HCT116 (cell line): ENCODE measurements at regions not wholly inside any gene's neighbourhood (a gene's known extent, or its start where the extent isn't known, plus 50 kb on each side); places are given as distances from the start of the nearest gene placed in this dataset.

Experiments used
- CEBPB ChIP-seq: IDR thresholded peaks from 2 replicates; pipeline ENCODE4 v1.6.1; 2012; ENCODE audit warnings: low read depth
- EZH2 ChIP-seq: fragments of 200-600 bp; sonication (generic); IDR thresholded peaks from 2 replicates; pipeline ENCODE4 v1.6.1; 2017; ENCODE audit warnings: antibody characterized with exemption, mixed run types
- EZH2phosphoT487 ChIP-seq: fragments of 200-600 bp; IDR thresholded peaks from 2 replicates; pipeline ENCODE4 v1.6.1; 2018; ENCODE audit warnings: antibody characterized with exemption, borderline replicate concordance
- POLR2A ChIP-seq: IDR thresholded peaks from 2 replicates; pipeline ENCODE4 v1.7.0; 2011; ENCODE audit warnings: borderline replicate concordance; ENCODE audit not compliant: insufficient read depth, insufficient read length; ENCODE audit errors: extremely low read depth
- POLR2AphosphoS5 ChIP-seq: IDR thresholded peaks from 2 replicates; pipeline ENCODE4 v1.6.1; 2011; ENCODE audit warnings: mild to moderate bottlenecking, low read depth, low read length, moderate library complexity
- SP1 ChIP-seq: IDR thresholded peaks from 2 replicates; pipeline ENCODE4 v1.6.1; 2012; ENCODE audit warnings: low read depth
- TCF7L2 ChIP-seq: IDR thresholded peaks from 2 replicates; pipeline ENCODE4 v1.7.0; 2011; ENCODE audit warnings: borderline replicate concordance, inconsistent platforms; ENCODE audit not compliant: insufficient read depth, insufficient read length; ENCODE audit errors: extremely low read depth
- TF ChIP-seq, protein P1 (sequence below), 3 experiments: fragments of 200-600 bp in 1 of 3; sonication (generic) in 1 of 3; IDR thresholded peaks in 2 of 3; conservative IDR thresholded peaks in 1 of 3; 2 replicates each; pipeline ENCODE4 v1.5.1; 2012 to 2017; ENCODE audit warnings: low read depth in 2 of 3, low read length in 2 of 3, antibody characterized with exemption in 1 of 3, borderline replicate concordance in 1 of 3, control low read depth in 1 of 3, mild to moderate bottlenecking in 1 of 3, mixed read lengths in 1 of 3, mixed run types in 1 of 3, moderate library complexity in 1 of 3; ENCODE audit not compliant: insufficient read depth in 1 of 3
- TF ChIP-seq, protein P2 (sequence below): IDR thresholded peaks from 2 replicates; pipeline ENCODE4 v1.6.1; 2011; ENCODE audit warnings: mild to moderate bottlenecking, low read length, moderate library complexity; ENCODE audit not compliant: insufficient replicate concordance; ENCODE audit errors: extremely low read depth
- TF ChIP-seq, protein P3 (sequence below): IDR thresholded peaks from 2 replicates; pipeline ENCODE4 v1.6.1; 2012

DNA sequence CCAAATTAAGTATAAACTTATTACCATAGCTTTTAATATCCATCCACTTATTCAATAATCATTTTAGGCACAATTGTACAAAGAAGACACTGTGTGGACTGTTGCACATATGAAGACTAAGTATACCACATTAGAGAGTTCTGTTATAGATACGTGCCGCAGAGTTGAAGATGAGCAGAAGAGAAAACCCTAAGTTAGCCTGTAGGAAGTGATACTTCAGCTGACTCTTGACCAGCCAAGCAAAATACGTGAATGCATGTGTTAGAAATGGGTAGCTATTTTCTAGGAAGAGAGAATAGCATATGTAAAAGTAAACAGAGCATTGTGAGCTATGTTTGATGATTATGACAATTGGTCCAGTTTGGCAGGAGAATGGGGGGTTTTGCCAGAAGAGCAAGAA lies 272.0 kb upstream of the ATP11B start:
- no peak for TF ChIP-seq EZH2
- TF ChIP-seq, protein P1, sequence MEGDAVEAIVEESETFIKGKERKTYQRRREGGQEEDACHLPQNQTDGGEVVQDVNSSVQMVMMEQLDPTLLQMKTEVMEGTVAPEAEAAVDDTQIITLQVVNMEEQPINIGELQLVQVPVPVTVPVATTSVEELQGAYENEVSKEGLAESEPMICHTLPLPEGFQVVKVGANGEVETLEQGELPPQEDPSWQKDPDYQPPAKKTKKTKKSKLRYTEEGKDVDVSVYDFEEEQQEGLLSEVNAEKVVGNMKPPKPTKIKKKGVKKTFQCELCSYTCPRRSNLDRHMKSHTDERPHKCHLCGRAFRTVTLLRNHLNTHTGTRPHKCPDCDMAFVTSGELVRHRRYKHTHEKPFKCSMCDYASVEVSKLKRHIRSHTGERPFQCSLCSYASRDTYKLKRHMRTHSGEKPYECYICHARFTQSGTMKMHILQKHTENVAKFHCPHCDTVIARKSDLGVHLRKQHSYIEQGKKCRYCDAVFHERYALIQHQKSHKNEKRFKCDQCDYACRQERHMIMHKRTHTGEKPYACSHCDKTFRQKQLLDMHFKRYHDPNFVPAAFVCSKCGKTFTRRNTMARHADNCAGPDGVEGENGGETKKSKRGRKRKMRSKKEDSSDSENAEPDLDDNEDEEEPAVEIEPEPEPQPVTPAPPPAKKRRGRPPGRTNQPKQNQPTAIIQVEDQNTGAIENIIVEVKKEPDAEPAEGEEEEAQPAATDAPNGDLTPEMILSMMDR (IDR thresholded peaks at IDR 0.05 in 2 of 3, conservative IDR thresholded peaks at IDR 0.05 in 1 of 3; ENCODE audit: borderline replicate concordance in 1 of 3, insufficient read depth in 1 of 3, low read depth in 2 of 3, low read length in 2 of 3): no peak
- TF ChIP-seq SP1: no peak
- TF ChIP-seq, protein P2, sequence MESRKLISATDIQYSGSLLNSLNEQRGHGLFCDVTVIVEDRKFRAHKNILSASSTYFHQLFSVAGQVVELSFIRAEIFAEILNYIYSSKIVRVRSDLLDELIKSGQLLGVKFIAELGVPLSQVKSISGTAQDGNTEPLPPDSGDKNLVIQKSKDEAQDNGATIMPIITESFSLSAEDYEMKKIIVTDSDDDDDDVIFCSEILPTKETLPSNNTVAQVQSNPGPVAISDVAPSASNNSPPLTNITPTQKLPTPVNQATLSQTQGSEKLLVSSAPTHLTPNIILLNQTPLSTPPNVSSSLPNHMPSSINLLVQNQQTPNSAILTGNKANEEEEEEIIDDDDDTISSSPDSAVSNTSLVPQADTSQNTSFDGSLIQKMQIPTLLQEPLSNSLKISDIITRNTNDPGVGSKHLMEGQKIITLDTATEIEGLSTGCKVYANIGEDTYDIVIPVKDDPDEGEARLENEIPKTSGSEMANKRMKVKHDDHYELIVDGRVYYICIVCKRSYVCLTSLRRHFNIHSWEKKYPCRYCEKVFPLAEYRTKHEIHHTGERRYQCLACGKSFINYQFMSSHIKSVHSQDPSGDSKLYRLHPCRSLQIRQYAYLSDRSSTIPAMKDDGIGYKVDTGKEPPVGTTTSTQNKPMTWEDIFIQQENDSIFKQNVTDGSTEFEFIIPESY: no peak
- TF ChIP-seq TCF7L2: no peak
- TF ChIP-seq, protein P3, sequence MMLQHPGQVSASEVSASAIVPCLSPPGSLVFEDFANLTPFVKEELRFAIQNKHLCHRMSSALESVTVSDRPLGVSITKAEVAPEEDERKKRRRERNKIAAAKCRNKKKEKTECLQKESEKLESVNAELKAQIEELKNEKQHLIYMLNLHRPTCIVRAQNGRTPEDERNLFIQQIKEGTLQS: no peak
- TF ChIP-seq EZH2phosphoT487: no peak
- no peak for TF ChIP-seq POLR2A
- no peak for TF ChIP-seq CEBPB
- no peak for TF ChIP-seq POLR2AphosphoS5
